ENCODE measurements at regions not wholly inside any gene's neighbourhood (a gene's known extent, or its start where the extent isn't known, plus 50 kb on each side); places are given as distances from the start of the nearest gene placed in this dataset.

GRCh38 chr1:232110281-232111090 is 483.9 kb downstream of the DISC1 start:
- POLR2A ChIA-PET (ENCODE audit: partially characterized antibody): interaction anchor here (0.9 to 10.1 kb wide), 6 partner anchors 9 to 58 kb away, joined by 3 to 126 read pairs (median 4); no protein-coding TSS in a partner anchor
- H2AFZ ChIP-seq (ENCODE audit: low read length): no peak overlapping the region
- H4K8ac ChIP-seq (ENCODE audit: extremely low read depth, insufficient read depth, low read length): peak overlapping the region; percentile 75; the same call in 1 of the 2 replicates
- peak overlapping the region; percentile 15 for H3K4ac ChIP-seq (replicated peaks; ENCODE audit: insufficient read length, low read depth, low read length)
- H2BK12ac ChIP-seq (ENCODE audit: low read depth, low read length): peak overlapping the region; percentile 1; the same call in 1 of the 2 replicates
- H3K18ac ChIP-seq (ENCODE audit: extremely low read depth, low read length): peak overlapping the region; percentile 78
- peak overlapping the region; percentile 27 for H4K5ac ChIP-seq (ENCODE audit: insufficient read length, low read depth, low read length)
- H3K23me2 ChIP-seq (ENCODE audit: low read depth, low read length): peaks cover 5% of the 10 kb centered on the region; the same call in 1 of the 2 replicates
- H2BK120ac ChIP-seq (replicated peaks; ENCODE audit: low read depth, low read length): peak overlapping the region; percentile 56
- H4K20me1 ChIP-seq (replicated peaks in 1 of 2; ENCODE audit: control insufficient read depth in 1 of 2, insufficient read depth in 2 of 2, low read length in 2 of 2): no peaks in the 10 kb centered on the region
- no peak overlapping the region for H3K14ac ChIP-seq (ENCODE audit: insufficient read length)
- H3K9ac ChIP-seq (replicated peaks in 1 of 4; ENCODE audit: extremely low read depth in 1 of 4, low read depth in 3 of 4, low read length in 3 of 4): no peak overlapping the region; a peak in 1 of 7 replicates
- no peaks in the 10 kb centered on the region for H3K27me3 ChIP-seq (replicated peaks in 1 of 4; ENCODE audit: control insufficient read depth in 3 of 4, extremely low read depth in 1 of 4, insufficient read depth in 3 of 4, low read length in 3 of 4)
- no peak overlapping the region for H2BK15ac ChIP-seq (ENCODE audit: low read length)
- peak overlapping the region; percentile 75 for H4K91ac ChIP-seq (replicated peaks; ENCODE audit: insufficient read length, low read length)
- H3K9me3 ChIP-seq (ENCODE audit: insufficient read depth in 2 of 2, low read depth in 1 of 2, low read length in 1 of 2): no peaks in the 10 kb centered on the region
- peak overlapping the region; percentile 71 to 72 for H3K4me2 ChIP-seq (ENCODE audit: insufficient read depth in 1 of 2, low read depth in 2 of 2, low read length in 2 of 2)
- H3K56ac ChIP-seq (replicated peaks; ENCODE audit: insufficient read length, low read depth, low read length): no peak overlapping the region
- H3K4me1 ChIP-seq (replicated peaks in 1 of 4; ENCODE audit: control insufficient read depth in 3 of 4, insufficient read depth in 4 of 4, low read length in 3 of 4): peaks cover 3 to 23% (median 14%) of the 10 kb centered on the region in 4 experiments
- peak overlapping the region in 3 of 4 experiments; percentile 35 to 50 (median 36); a peak in 6 of 8 replicates for H3K4me3 ChIP-seq (ENCODE audit: extremely low read depth in 1 of 4, insufficient read depth in 2 of 4, low read depth in 3 of 4, low read length in 4 of 4)
- 0 out of 2 replicates have a peak overlapping the region, but pooled peaks have one; percentile 18 for H3K27ac ChIP-seq (ENCODE audit: low read depth, low read length)
- H3K79me2 ChIP-seq (ENCODE audit: control insufficient read depth in 1 of 2, insufficient read depth in 2 of 2, low read length in 2 of 2): peaks cover 0 to 8% of the 10 kb centered on the region in 2 experiments; a peak in 2 of 4 replicates
- peak overlapping the region; percentile 30; the same call in 1 of the 2 replicates for H2AK5ac ChIP-seq (ENCODE audit: low read depth, low read length)
- peak; percentile 80 to 87 for DNase-seq (ENCODE audit: low read depth in 1 of 2, low spot score in 2 of 2)
- CTCF ChIA-PET (ENCODE audit: partially characterized antibody): interaction anchor here (1.1 kb wide), 1 partner anchor 35 kb away, joined by 3 read pairs; no protein-coding TSS in a partner anchor
- H3K79me1 ChIP-seq (ENCODE audit: low read depth, low read length): no peaks in the 10 kb centered on the region
- H3K36me3 ChIP-seq (ENCODE audit: control insufficient read depth in 2 of 4, insufficient read depth in 4 of 4, low read length in 3 of 4): no peaks in the 10 kb centered on the region
- FAIRE-seq: peak; percentile 97
- H2BK5ac ChIP-seq (ENCODE audit: low read depth, low read length): peak overlapping the region; percentile 87; the same call in 1 of the 2 replicates
- H2BK20ac ChIP-seq (ENCODE audit: low read length): peak overlapping the region; percentile 49
- H3K23ac ChIP-seq (ENCODE audit: insufficient read length): no peak overlapping the region
- WGBS, 2 experiments (ENCODE audit: extremely low coverage in 1 of 2, insufficient coverage in 1 of 2, insufficient read length in 1 of 2, insufficient replicate concordance in 2 of 2, low coverage in 1 of 2, low lambda C conversion rate in 2 of 2, missing lambda C conversion rate in 1 of 2): 7% methylated on average over 14 of the region's 14 CpGs; no CpG with 5 or more reads in 1 of the 2 experiments
- TF ChIP-seq KDM4A (IDR thresholded peaks at IDR 0.05; ENCODE audit: low read depth, low read length, severe bottlenecking): peak; percentile 29
- TF ChIP-seq JUND (IDR thresholded peaks at IDR 0.05; ENCODE audit: low read length): 0 out of 2 replicates have a peak, but pooled peaks have one; percentile 35
- TF ChIP-seq CBX8 (IDR thresholded peaks at IDR 0.05; ENCODE audit: borderline replicate concordance, low read depth, low read length): no peak
- TF ChIP-seq KDM5A (IDR thresholded peaks at IDR 0.05; ENCODE audit: low read length): no peak
- TF ChIP-seq TCF12 (IDR thresholded peaks at IDR 0.05; ENCODE audit: low read depth, low read length): peak; percentile 49; the same call in 1 of the 2 replicates
- TF ChIP-seq TEAD4 (IDR thresholded peaks at IDR 0.05; ENCODE audit: low read depth, low read length): peak; percentile 68
- TF ChIP-seq CTBP2 (IDR thresholded peaks at IDR 0.05; ENCODE audit: borderline replicate concordance, insufficient read depth, insufficient read length, low read length): peak; percentile 99
- TF ChIP-seq RNF2 (IDR thresholded peaks at IDR 0.05; ENCODE audit: borderline replicate concordance, low read depth, low read length, missing control alignments, poor library complexity, severe bottlenecking): no peak
- peak; percentile 8; the same call in 1 of the 2 replicates for TF ChIP-seq CREB1 (IDR thresholded peaks at IDR 0.05)
- TF ChIP-seq CHD1 (IDR thresholded peaks at IDR 0.05; ENCODE audit: low read depth, low read length): no peak
- no peak; the same call in 1 of the 2 replicates for TF ChIP-seq EGR1 (IDR thresholded peaks at IDR 0.05; ENCODE audit: borderline replicate concordance, low read depth, low read length)

All from H1 (cell line).